CD14-positive monocyte (primary cell): ENCODE measurements at regions not wholly inside any gene's neighbourhood (a gene's known extent, or its start where the extent isn't known, plus 50 kb on each side); places are given as distances from the start of the nearest gene placed in this dataset.

Experiments used
- DNase-seq, 3 donors: peaks; one replicate each; pipeline ENCODE4 v3.0.0-alpha.2; 2011 to 2022
- H2AFZ ChIP-seq: 2 replicates; pipeline ENCODE4 v1.6.0; 2012; ENCODE audit warnings: mild to moderate bottlenecking, low read depth, low read length, inconsistent platforms; ENCODE audit not compliant: insufficient read depth, poor library complexity, severe bottlenecking
- H3K27ac ChIP-seq, 2 donors: 1 replicate in 1 of 2; 2 replicates in 1 of 2; pipeline ENCODE4 v1.5.1; 2012 to 2013; ENCODE audit warnings: low read length in 2 of 2, control low read depth in 1 of 2, inconsistent platforms in 1 of 2, low read depth in 1 of 2, mild to moderate bottlenecking in 1 of 2
- H3K27me3 ChIP-seq, 2 donors: one replicate each; pipeline versions ENCODE4 v1.6.0 to v1.6.1; 2011 to 2013; ENCODE audit warnings: low read length in 2 of 2; ENCODE audit not compliant: control insufficient read depth in 2 of 2, insufficient read depth in 2 of 2
- H3K36me3 ChIP-seq, 2 donors: replicated peaks in 1 of 2; 1 replicate in 1 of 2; 2 replicates in 1 of 2; pipeline versions ENCODE4 v1.5.1 to v1.6.1; 2012 to 2013; ENCODE audit warnings: low read length in 2 of 2, control low read depth in 1 of 2, inconsistent platforms in 1 of 2, mild to moderate bottlenecking in 1 of 2; ENCODE audit not compliant: insufficient read depth in 2 of 2, control insufficient read depth in 1 of 2
- H3K4me1 ChIP-seq, 2 donors: 1 replicate in 1 of 2; 2 replicates in 1 of 2; pipeline versions ENCODE4 v1.5.1 to v1.6.1; 2012 to 2013; ENCODE audit warnings: low read length in 2 of 2, control low read depth in 1 of 2, inconsistent platforms in 1 of 2, mild to moderate bottlenecking in 1 of 2, moderate library complexity in 1 of 2; ENCODE audit not compliant: insufficient read depth in 2 of 2, control insufficient read depth in 1 of 2
- H3K4me2 ChIP-seq: replicated peaks from 2 replicates; pipeline ENCODE3; 2012; ENCODE audit warnings: low read length, moderate library complexity, mild to moderate bottlenecking; ENCODE audit not compliant: poor library complexity, severe bottlenecking; ENCODE audit errors: extremely low read depth
- H3K4me3 ChIP-seq, 3 experiments: fragments of 200-600 bp in 1 of 3; sonication (generic) in 1 of 3; replicated peaks in 1 of 3; 1 replicate in 2 of 3; 2 replicates in 1 of 3; pipeline ENCODE4 v1.5.1; 2011 to 2013; ENCODE audit warnings: low read length in 3 of 3, mild to moderate bottlenecking in 3 of 3, control low read depth in 2 of 3, low read depth in 2 of 3, inconsistent platforms in 1 of 3, moderate library complexity in 1 of 3
- H3K79me2 ChIP-seq: 2 replicates; pipeline ENCODE4 v1.6.0; 2012; ENCODE audit warnings: mild to moderate bottlenecking, control low read depth, inconsistent platforms, low read length, moderate library complexity; ENCODE audit not compliant: insufficient read depth
- H3K9ac ChIP-seq: 2 replicates; pipeline ENCODE4 v1.6.0; 2017; ENCODE audit warnings: low read length, mild to moderate bottlenecking; ENCODE audit not compliant: insufficient read depth, poor library complexity, severe bottlenecking
- H3K9me3 ChIP-seq, 2 donors: replicated peaks in 1 of 2; 1 replicate in 1 of 2; 2 replicates in 1 of 2; pipeline versions ENCODE4 v1.5.1 to v1.6.1; 2012 to 2013; ENCODE audit warnings: low read length in 2 of 2, control low read depth in 1 of 2; ENCODE audit not compliant: control insufficient read depth in 1 of 2, insufficient read depth in 1 of 2
- H4K20me1 ChIP-seq: 2 replicates; pipeline ENCODE4 v1.6.0; 2012; ENCODE audit warnings: mild to moderate bottlenecking, low read length, control low read depth, moderate library complexity; ENCODE audit not compliant: insufficient read depth
- H3K27ac Mint-ChIP-seq, 7 donors: one replicate each; pipeline ENCODE4 v1.8.0; 2020; ENCODE audit warnings: mild to moderate bottlenecking in 7 of 7, mixed read lengths in 7 of 7, moderate library complexity in 6 of 7, inconsistent platforms in 2 of 7
- H3K27me3 Mint-ChIP-seq, 3 donors: one replicate each; pipeline ENCODE4 v1.8.0; 2021 to 2022; ENCODE audit warnings: low read depth in 3 of 3, mild to moderate bottlenecking in 3 of 3, mixed read lengths in 3 of 3, moderate library complexity in 3 of 3, inconsistent platforms in 1 of 3
- H3K36me3 Mint-ChIP-seq, 2 donors: one replicate each; pipeline ENCODE4 v1.8.0; 2020; ENCODE audit warnings: mixed read lengths in 2 of 2, inconsistent platforms in 1 of 2, mild to moderate bottlenecking in 1 of 2
- H3K4me1 Mint-ChIP-seq: one replicate; pipeline ENCODE4 v1.8.0; 2020; ENCODE audit warnings: mild to moderate bottlenecking, mixed read lengths
- H3K4me3 Mint-ChIP-seq, 2 donors: one replicate each; pipeline ENCODE4 v1.8.0; 2020; ENCODE audit warnings: mild to moderate bottlenecking in 2 of 2, mixed read lengths in 2 of 2, moderate library complexity in 1 of 2
- H3K9me3 Mint-ChIP-seq, 7 donors: one replicate each; pipeline ENCODE4 v1.8.0; 2020 to 2022; ENCODE audit warnings: mixed read lengths in 7 of 7, mild to moderate bottlenecking in 6 of 7, moderate library complexity in 6 of 7, inconsistent platforms in 2 of 7
- CTCF ChIP-seq: fragments of 200-600 bp; IDR thresholded peaks from one replicate; pipeline ENCODE4 v1.8.0; 2022; ENCODE audit warnings: antibody characterized with exemption, mild to moderate bottlenecking
- WGBS: methylation state at CpG from one replicate; pipeline ENCODE4 v1.1.5; 2013; ENCODE audit warnings: missing lambda C conversion rate; ENCODE audit not compliant: insufficient coverage; 5-methylcytosine and 5-hydroxymethylcytosine counted together
- intact Hi-C, 2 donors: fragments of 100-400 bp; cut with micrococcal nuclease; formaldehyde crosslinking; loops; one replicate each; pipeline versions ENCODE4 v1.15.0 to v1.15.1; 2023

GRCh38 chr11:133582326-133582725 is 50.0 kb upstream of the OPCML start:
- H3K4me2 ChIP-seq, result no peak overlapping the region
- H3K9me3 ChIP-seq, result peaks cover 0 to 9% of the 10 kb centered on the region in 2 donors
- H3K36me3 ChIP-seq, result no peaks in the 10 kb centered on the region
- H3K9me3 Mint-ChIP-seq, result peaks cover 0 to 12% (median 2%) of the 10 kb centered on the region in 7 donors
- H3K4me1 Mint-ChIP-seq, result no peaks in the 10 kb centered on the region
- H4K20me1 ChIP-seq, result no peaks in the 10 kb centered on the region
- intact Hi-C loops, result no loop called here
- no peaks in the 10 kb centered on the region for H3K79me2 ChIP-seq
- DNase-seq, result no peak
- peaks cover 0 to 3% (median 1%) of the 10 kb centered on the region in 3 donors for H3K27me3 Mint-ChIP-seq
- no peaks in the 10 kb centered on the region for H3K27me3 ChIP-seq
- no peak overlapping the region for H3K4me3 ChIP-seq
- no peak overlapping the region for H2AFZ ChIP-seq
- no peak overlapping the region for H3K27ac Mint-ChIP-seq
- TF ChIP-seq CTCF, result no peak
- WGBS, result 89% methylated on average over 1 of the region's 1 CpG
- no peaks in the 10 kb centered on the region for H3K4me1 ChIP-seq
- no peaks in the 10 kb centered on the region for H3K36me3 Mint-ChIP-seq
- H3K27ac ChIP-seq, result no peak overlapping the region
- no peak overlapping the region for H3K9ac ChIP-seq
- H3K4me3 Mint-ChIP-seq, result no peak overlapping the region
